ENCODE measurements at regions not wholly inside any gene's neighbourhood (a gene's known extent, or its start where the extent isn't known, plus 50 kb on each side); places are given as distances from the start of the nearest gene placed in this dataset.

- H3K27ac ChIP-seq, result no peak overlapping the region
- no peak for TF ChIP-seq ZFX (IDR thresholded peaks at IDR 0.05)
- TF ChIP-seq CTCF (conservative IDR thresholded peaks at IDR 0.05), result no peak
These were observed 184.4 kb upstream of the GRIP1 start for GRCh38 chr12:66863276-66863675.

DNA sequence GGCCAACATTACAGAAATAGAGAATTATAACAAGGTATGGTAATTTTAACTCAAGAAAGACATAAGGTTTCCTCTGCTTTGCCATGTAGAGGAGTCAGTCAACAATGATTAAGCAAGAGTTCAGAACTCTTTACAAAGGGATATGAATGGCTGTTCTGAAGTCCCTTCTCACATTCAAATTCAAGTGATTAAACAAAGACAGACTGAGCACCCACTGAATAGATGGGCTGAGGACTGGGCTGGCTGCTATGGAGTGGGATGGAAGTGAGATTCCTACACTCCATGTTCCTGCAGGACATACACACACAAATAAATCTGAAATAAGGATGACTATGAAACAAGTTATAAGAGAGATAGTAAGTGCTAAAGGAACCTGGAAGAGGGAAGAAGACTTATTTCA lies 199.0 kb upstream of the GRIP1 start:
- H3K27ac ChIP-seq, result no peak overlapping the region
- TF ChIP-seq ZFX (IDR thresholded peaks at IDR 0.05) (no peak), CTCF (conservative IDR thresholded peaks at IDR 0.05) (no peak)

GRCh38 chr12:66879409-66879808 lies 200.5 kb upstream of the GRIP1 start:
- no peak overlapping the region for H3K27ac ChIP-seq
- no peak for TF ChIP-seq CTCF (conservative IDR thresholded peaks at IDR 0.05)
- no peak for TF ChIP-seq ZFX (IDR thresholded peaks at IDR 0.05)

- TF ChIP-seq CTCF (conservative IDR thresholded peaks at IDR 0.05), result no peak
- TF ChIP-seq ZFX (IDR thresholded peaks at IDR 0.05), result no peak
- no peak overlapping the region for H3K27ac ChIP-seq
These were observed 202.5 kb upstream of the GRIP1 start for GRCh38 chr12:66881386-66881785.

GRCh38 chr12:66884091-66884490 lies 205.2 kb upstream of the GRIP1 start:
- H3K27ac ChIP-seq, result no peak overlapping the region
- TF ChIP-seq ZFX (IDR thresholded peaks at IDR 0.05), result no peak
- no peak for TF ChIP-seq CTCF (conservative IDR thresholded peaks at IDR 0.05)

- no peak overlapping the region for H3K27ac ChIP-seq
These were observed 206.4 kb upstream of the GRIP1 start for GRCh38 chr12:66885115-66885875.

More at GRCh38 chr12:66885115-66885875, 206.4 kb upstream of the GRIP1 start:
- TF ChIP-seq CTCF (conservative IDR thresholded peaks at IDR 0.05) (no peak), ZFX (IDR thresholded peaks at IDR 0.05) (no peak)
